GM23248 (cell line): ENCODE measurements at regions not wholly inside any gene's neighbourhood (a gene's known extent, or its start where the extent isn't known, plus 50 kb on each side); places are given as distances from the start of the nearest gene placed in this dataset.

Experiments
- EZH2 ChIP-seq: fragments of 200-600 bp; sonication (generic); IDR thresholded peaks from 2 replicates; pipeline ENCODE4 v1.6.1; 2018; ENCODE audit warnings: antibody characterized with exemption, mild to moderate bottlenecking; ENCODE audit not compliant: insufficient read depth, poor library complexity, severe bottlenecking
- EZH2phosphoT487 ChIP-seq: fragments of 200-600 bp; sonication (generic); IDR thresholded peaks from 2 replicates; pipeline ENCODE4 v1.6.1; 2018; ENCODE audit warnings: antibody characterized with exemption, moderate library complexity, mild to moderate bottlenecking, low read depth; ENCODE audit not compliant: insufficient read depth

DNA sequence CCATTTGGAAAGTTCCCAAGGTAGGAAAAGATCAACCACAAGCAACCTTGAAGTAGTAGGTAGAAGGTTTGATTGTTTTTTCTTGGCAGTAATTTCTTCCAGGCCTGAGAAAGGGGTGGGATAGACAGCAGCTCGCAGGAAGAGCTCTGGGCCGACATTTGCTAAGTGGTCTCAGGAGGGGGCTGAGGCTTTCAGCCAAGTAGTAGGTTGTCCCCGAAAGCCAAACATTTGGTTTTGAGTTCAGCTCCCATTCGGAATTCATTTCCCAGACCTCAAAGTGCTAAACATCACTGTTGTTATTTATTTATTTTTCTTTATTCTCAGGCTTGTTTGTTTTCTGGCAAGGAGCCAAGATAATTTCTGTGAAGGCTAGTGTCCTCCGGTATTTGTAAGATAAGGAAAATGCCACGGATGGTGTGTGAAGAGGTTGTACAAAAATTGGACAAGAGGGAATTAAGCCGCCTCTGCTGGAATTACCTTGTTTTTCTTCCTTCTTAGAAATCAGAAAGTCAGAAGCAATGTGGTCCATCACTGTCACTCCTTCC is 112.1 kb downstream of the KIF4B start:
- no peak for TF ChIP-seq EZH2
- TF ChIP-seq EZH2phosphoT487, result no peak
